Ishikawa (cell line): ENCODE measurements at regions not wholly inside any gene's neighbourhood (a gene's known extent, or its start where the extent isn't known, plus 50 kb on each side); places are given as distances from the start of the nearest gene placed in this dataset.

Source experiments
- CEBPB ChIP-seq: IDR thresholded peaks from 2 replicates; pipeline ENCODE4 v1.6.1; 2012
- CREB1 ChIP-seq: IDR thresholded peaks from 2 replicates; pipeline ENCODE4 v1.6.1; 2012; ENCODE audit warnings: low read depth
- EGR1 ChIP-seq: IDR thresholded peaks from 2 replicates; pipeline ENCODE4 v1.6.1; 2012
- EP300 ChIP-seq: IDR thresholded peaks from 2 replicates; pipeline ENCODE4 v1.6.1; 2012; ENCODE audit warnings: borderline replicate concordance
- FOXM1 ChIP-seq: IDR thresholded peaks from 2 replicates; pipeline ENCODE4 v1.6.1; 2012; ENCODE audit warnings: low read depth, borderline replicate concordance
- MAX ChIP-seq: IDR thresholded peaks from 2 replicates; pipeline ENCODE4 v1.6.1; 2012
- NFIC ChIP-seq: IDR thresholded peaks from 2 replicates; pipeline ENCODE4 v1.6.1; 2012
- RAD21 ChIP-seq: IDR thresholded peaks from 2 replicates; pipeline ENCODE4 v1.6.1; 2012; ENCODE audit warnings: low read depth
- REST ChIP-seq: IDR thresholded peaks from 2 replicates; pipeline ENCODE4 v1.6.1; 2012; ENCODE audit warnings: low read depth, mild to moderate bottlenecking
- TAF1 ChIP-seq: IDR thresholded peaks from 2 replicates; pipeline ENCODE4 v1.6.1; 2012; ENCODE audit warnings: low read depth, mild to moderate bottlenecking
- TCF12 ChIP-seq: IDR thresholded peaks from 2 replicates; pipeline ENCODE4 v1.6.1; 2012; ENCODE audit warnings: low read depth
- TEAD4 ChIP-seq: IDR thresholded peaks from 2 replicates; pipeline ENCODE4 v1.6.1; 2012
- USF1 ChIP-seq: IDR thresholded peaks from 2 replicates; pipeline ENCODE4 v1.6.1; 2012
- YY1 ChIP-seq: IDR thresholded peaks from 2 replicates; pipeline ENCODE4 v1.6.1; 2012; ENCODE audit warnings: low read depth
- ZBTB7A ChIP-seq: IDR thresholded peaks from 2 replicates; pipeline ENCODE4 v1.6.1; 2012; ENCODE audit warnings: low read depth

GRCh38 chr11:134682577-134682976 is 270.5 kb upstream of the B3GAT1 start:
- TF ChIP-seq TAF1 (no peak), FOXM1 (no peak), TCF12 (no peak), REST (no peak), EGR1 (no peak), CREB1 (no peak), TEAD4 (no peak), RAD21 (no peak), ZBTB7A (no peak), MAX (no peak), USF1 (no peak), YY1 (no peak)

GRCh38 chr11:134679592-134679991 is 267.6 kb upstream of the B3GAT1 start:
- TF ChIP-seq USF1 (no peak), YY1 (no peak), EP300 (no peak), MAX (no peak), EGR1 (no peak), TCF12 (no peak), FOXM1 (no peak), REST (no peak), NFIC (no peak), TAF1 (no peak), CEBPB (no peak), RAD21 (no peak)

GRCh38 chr11:134678744-134679143 is 266.7 kb upstream of the B3GAT1 start:
- no peak for TF ChIP-seq TCF12
- no peak for TF ChIP-seq RAD21
- TF ChIP-seq FOXM1: no peak
- TF ChIP-seq USF1: no peak
- no peak for TF ChIP-seq NFIC

GRCh38 chr11:134677891-134678551 is 266.0 kb upstream of the B3GAT1 start:
- TF ChIP-seq MAX (no peak), EGR1 (no peak), TEAD4 (no peak), TAF1 (no peak)

- TF ChIP-seq ZBTB7A (no peak), CREB1 (no peak), EP300 (no peak), YY1 (no peak), FOXM1 (no peak)
Observed at GRCh38 chr11:134677397-134677822, 265.4 kb upstream of the B3GAT1 start.
